Left hindlimb (tissue), 1 donor: ENCODE measurements at regions not wholly inside any gene's neighbourhood (a gene's known extent, or its start where the extent isn't known, plus 50 kb on each side); places are given as distances from the start of the nearest gene placed in this dataset.

Experiments used
- DNase-seq: peaks from one replicate; pipeline ENCODE4 v3.0.0-alpha.2; 2018

DNA sequence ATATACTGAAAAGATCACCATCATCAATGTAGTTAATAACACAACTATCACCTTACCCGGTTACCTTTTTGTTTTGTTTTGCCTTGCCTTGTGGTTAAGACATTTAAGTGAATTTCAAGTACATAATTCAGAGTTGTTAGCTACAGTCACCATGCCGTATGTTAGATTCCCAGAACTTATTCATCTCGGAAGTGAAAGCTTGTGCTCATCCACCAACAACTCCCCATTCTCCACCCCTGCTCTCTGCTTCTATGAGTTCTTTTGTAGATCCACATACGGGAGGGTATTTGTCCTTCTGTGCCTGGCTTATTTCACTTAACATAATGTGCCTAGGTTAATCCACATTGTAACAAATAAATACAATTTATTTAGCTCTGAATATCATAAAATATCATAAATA lies 182.8 kb upstream of the ADARB2 start:
- DNase-seq, result no peak

GRCh38 chr10:1911771-1912170 lies 174.4 kb upstream of the ADARB2 start:
- no peak for DNase-seq

DNA sequence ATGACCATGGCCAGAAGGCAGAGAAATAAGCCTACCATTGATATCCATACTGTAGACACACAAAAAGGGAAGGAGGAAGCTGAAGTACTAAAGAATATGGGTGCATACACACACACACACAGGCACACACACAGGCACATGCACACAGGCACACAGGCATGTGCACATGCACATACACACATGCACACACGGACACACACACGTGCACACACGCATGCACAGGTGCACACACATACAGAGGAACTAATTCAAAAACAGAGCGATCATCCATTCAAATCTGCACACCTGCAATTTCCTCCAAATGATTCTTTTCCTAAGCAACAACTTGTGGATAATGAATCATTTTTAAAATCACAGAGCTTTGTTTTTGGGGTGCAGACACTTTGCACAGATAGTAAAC lies 166.7 kb upstream of the ADARB2 start:
- DNase-seq, result no peak

DNA sequence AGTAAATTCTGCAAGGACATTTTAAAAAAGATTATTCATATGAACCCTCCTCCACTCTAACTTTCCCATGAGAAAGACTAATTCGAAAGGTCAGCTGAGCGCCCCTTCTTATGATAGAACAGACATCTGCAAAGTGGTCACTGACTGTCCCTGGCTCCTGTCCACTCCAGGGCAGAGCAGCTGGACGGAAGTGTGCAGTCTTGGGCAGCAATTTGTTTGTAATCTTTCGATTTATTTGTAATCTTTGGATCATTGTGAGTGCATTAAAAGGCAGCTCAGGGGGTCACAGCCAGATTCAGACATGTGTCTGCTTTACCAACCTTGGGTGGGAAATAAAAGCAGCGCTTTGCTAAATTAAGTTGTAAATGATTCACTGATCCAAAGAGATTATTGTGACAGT lies 158.8 kb upstream of the ADARB2 start:
- DNase-seq, result no peak

DNA sequence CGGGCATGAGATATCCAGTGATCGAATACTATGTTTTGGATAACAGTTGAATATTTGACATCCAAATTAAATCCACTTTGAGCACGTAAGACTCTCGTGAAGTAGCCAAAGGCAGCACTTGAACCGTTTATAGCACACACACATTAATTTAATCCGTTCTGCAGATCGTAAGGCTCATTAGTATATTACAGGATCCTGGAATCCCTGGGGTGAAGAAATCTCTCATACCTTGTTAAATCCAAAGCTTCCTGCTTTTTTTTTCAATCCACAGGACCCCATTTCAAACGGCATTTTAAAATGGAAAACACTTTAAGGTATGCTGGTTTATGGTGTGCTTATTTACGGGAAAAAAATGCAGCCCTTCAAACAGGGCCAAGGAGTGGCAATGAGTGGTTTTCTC lies 158.4 kb upstream of the ADARB2 start:
- DNase-seq, result no peak

DNA sequence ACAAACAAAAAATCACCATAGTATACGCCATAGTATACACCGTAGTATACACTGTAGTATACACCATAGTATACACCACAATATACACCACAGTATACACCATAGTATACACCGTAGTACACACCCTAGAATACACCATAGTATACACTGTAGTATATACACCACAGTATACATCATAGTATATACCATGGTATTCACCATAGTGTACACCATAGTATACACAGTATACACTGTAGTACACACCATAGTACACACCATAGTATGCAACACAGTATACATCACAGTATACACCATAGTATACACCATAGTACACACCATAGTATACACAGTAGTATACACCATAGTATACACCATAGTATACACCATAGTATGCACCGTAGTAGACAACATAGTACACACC lies 157.6 kb upstream of the ADARB2 start:
- DNase-seq, result no peak

DNA sequence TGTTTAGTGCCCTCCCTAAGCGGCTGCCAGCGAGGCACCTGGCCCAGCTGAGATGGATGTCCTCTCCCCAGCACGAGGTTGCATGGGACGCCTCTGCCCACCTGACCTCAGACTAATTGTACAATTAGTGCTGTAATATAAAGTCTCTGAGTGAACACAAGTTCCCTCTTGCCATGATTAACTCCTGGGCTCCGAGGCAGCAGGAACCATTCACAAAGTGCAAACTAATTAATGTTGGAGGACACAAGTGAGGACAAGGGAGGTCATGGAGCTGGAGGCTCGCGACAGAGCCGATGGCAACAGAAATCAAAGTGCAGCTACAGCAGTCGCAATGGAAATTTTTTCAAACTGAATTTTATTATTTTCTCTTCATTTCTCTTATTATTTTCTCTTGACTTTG lies 156.6 kb upstream of the ADARB2 start:
- DNase-seq, result no peak

GRCh38 chr10:1886039-1886438 lies 148.7 kb upstream of the ADARB2 start:
- DNase-seq, result no peak

GRCh38 chr10:1882728-1883127 lies 145.4 kb upstream of the ADARB2 start:
- DNase-seq, result no peak

GRCh38 chr10:1882180-1882579 lies 144.9 kb upstream of the ADARB2 start:
- DNase-seq, result no peak

DNA sequence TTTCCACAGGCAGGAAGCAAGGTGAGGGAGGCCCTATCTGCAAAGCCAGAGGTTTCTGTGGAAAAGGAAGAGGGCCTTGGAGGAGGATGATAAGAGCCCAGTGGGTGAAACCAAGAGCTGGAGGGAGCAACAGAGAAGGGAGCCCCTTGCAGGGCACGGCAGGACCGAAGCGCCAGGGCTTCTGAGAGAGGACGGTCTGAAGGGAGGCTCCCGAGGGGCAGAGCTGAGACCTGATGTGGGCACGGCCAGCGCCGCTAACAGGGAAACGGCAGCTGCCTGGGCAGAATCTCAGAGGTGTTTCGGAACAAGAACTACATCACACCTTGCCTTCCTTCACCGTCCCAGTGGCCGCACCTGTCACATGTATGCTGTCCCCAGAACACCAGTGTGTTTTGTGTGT lies 144.3 kb upstream of the ADARB2 start:
- no peak for DNase-seq

DNA sequence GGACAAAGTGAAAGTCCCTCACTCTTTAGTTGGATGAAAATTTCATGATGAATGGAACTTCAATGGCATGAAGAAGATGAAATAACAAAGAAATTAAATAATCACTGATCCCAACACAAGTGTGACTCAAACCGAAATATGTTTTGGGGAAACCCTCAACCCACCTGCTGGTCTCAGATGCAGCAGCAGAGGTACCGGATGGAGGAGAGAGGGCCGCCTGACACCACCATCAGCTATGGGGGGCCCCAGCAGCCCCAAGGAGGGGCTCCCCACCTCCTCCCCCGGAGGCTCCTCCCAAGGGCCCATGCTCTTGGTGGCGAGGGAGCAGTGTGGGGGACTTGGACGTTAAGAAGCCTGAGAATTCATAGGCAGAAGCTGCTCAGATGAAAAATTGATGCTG lies 137.2 kb upstream of the ADARB2 start:
- DNase-seq, result no peak

DNA sequence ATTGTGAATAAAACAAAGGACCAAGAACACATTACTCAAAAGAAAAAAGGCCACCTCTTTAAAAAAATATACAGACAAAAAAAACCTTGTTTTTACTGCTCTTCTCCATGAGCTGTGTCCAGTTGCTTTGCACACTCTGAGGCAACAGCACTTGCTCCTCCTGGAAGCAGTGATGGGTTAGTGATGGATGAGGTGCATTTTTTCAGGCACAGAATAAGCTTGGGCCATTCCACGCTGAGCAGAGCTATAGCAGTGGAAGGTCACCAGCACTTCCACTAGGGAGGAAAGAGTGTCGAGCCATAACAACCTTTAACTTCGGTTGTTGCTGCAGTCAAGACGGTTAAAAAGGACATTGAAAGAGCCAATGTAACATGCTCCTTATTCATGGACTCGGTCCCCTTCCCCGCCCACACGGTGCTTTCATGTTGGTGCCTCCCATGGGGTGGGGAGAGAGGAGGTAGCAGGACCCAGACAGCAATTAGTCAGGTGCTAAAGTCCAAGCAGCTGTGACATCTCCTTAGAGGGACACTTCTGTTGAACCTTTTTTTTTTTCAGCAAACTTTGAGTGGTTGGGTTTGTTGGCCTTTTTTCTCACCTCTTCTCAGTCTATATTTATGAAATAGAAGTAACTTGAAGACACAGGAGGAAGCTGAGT lies 136.5 kb upstream of the ADARB2 start:
- no peak for DNase-seq

- no peak for DNase-seq
Measured at GRCh38 chr10:1872151-1872726, 134.9 kb upstream of the ADARB2 start.

GRCh38 chr10:1870491-1870890 lies 133.2 kb upstream of the ADARB2 start:
- DNase-seq, result no peak

DNA sequence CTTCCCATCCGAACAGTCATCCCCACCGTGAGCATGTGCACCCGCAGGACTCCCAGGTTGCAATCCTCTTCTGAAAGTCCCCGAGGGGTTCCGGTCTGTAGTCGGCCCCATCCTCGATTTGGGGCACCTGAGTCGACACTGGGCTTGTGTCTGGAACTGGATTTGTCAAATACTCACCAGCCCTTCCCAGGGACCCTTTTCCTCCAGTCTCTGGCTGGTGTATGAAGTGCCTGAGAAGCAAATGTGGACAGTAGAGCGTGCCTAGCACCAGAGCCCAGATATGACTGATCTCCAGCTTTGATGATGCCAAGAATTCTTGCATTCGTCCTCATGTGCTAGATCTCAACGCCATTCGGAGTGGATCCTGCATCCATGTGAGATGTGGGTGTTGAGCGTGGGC lies 132.5 kb upstream of the ADARB2 start:
- no peak for DNase-seq

- no peak for DNase-seq
Measured at GRCh38 chr10:1860351-1860750, 123.0 kb upstream of the ADARB2 start.

DNA sequence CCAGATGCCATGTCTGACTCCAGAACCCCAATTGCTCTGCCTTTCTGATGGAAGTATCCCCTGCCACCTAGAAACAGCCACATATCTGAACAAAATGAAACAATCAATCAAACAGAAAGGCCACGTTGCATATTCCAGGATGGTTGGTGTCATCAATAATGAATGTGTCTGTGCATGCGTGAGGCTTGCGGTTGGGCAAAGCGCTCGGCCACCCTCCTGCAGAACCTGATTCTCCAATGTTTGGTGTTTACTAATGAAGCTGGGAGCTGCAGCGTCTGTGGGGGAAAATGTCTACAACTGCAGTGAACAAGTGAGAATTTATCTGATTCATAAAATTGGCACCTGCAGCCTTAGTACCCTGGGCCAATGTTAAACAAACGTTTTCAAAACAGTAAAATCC lies 121.2 kb upstream of the ADARB2 start:
- DNase-seq, result no peak

DNA sequence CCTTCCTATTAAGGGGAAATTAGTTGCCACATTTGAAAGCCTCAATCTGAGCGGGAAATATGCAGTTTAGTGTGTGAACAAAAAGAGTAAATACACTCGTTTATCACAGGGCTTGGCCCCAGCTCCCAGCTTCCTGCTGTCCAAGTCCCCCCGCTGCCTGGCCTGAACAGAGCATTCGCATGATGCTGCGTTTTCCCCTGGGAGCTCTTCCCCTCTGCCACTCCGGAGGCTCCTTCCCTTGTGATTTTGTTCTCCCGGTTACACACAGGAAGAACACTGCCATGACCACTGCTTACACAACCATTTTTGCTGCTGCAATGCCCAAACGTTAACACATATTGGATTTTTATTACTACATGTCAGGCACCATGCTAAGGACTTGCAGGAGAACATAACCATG lies 120.7 kb upstream of the ADARB2 start:
- no peak for DNase-seq

- DNase-seq, result no peak
Measured at GRCh38 chr10:1855911-1856310, 118.6 kb upstream of the ADARB2 start.

GRCh38 chr10:1854271-1854670 lies 116.9 kb upstream of the ADARB2 start:
- DNase-seq, result no peak

DNA sequence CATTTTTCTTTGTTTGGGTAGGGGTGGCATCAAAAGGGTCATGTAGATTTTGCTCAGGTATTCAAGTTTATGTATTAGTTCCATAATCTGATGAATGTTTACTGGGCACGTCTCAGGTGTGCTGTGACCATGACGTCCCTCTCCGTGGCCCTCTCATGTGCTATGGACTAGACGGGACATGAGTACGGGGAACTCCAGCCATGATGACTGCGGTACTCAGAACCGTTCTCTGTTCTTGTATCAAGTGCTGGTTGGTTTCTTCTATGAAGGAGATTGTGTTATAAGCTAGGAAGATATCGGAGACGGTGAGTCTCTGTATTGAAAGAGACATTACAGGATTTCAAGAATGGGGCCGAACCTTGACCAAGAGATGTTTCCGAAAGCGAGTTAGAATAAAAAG lies 116.5 kb upstream of the ADARB2 start:
- DNase-seq, result no peak

DNA sequence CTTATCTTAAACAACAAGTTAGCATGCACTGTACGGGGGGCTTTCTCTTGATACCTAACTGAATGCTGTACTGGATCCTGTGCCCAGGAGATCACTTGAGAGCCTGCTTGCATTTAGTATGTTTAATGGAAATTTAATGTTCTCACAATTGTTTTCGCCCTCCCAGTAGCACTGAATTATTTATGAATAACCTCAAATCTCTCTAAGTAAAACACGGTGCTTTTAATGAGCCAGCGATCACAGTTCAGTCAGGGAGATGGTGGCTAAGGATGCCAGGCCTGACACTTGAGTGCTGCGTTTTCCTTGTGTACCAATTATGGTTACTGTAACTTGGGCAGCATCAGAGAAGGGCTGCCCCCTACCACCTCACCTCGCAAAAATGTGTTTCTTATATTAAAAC lies 115.5 kb upstream of the ADARB2 start:
- DNase-seq, result no peak

DNA sequence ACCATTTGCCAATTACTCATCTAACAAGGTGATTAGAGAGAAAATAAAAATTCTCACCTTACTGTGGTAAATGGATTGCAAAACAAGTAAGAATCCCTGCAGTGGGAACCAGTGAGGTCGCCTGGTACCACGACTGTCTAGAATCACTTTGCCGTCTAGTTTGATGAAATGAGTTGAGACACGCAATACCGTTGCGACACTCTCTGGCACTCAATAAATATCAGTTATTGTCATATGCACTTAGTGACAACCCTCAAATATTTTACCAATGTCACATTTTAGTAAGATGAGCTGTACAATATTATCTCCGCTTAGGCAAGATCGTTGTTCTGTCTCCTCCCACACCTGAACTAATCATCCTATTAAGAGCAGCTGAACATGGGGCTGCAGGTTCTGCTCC lies 114.4 kb upstream of the ADARB2 start:
- no peak for DNase-seq

DNA sequence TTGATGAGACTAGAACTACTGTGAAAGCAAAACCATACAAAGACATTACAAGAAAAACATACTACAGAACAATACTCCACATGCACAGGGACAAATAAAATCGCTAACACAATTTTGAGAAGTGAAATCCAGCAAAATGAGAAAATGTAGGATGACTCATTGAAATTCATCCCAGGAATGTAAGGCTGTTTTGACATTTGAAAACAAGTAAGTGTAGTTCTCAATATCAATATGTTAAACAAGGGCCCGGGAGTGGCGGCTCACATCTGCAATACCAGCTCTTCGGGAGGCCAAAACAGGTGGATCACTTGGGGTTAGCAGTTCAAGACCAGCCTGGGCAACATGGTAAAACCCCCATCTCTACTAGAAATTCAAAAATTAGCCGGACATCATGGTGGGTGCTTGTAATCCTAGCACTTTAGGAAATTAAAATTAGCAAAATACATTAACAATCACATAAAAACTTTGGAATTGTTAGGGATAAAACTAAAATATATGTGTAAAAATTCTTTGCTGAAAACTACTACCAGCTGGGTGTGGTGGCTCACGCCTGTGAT lies 113.7 kb upstream of the ADARB2 start:
- no peak for DNase-seq
